ENCODE measurements at regions not wholly inside any gene's neighbourhood (a gene's known extent, or its start where the extent isn't known, plus 50 kb on each side); places are given as distances from the start of the nearest gene placed in this dataset.

GRCh38 chr2:133972297-133972696 is 281.6 kb upstream of the MGAT5 start:
- no peaks in the 10 kb centered on the region for H3K27me3 Mint-ChIP-seq (ENCODE audit: unreplicated experiment)
- no peak overlapping the region for H3K27ac Mint-ChIP-seq (ENCODE audit: unreplicated experiment)
- no peak for TF ChIP-seq CTCF (IDR thresholded peaks at IDR 0.05; ENCODE audit: partially characterized antibody, unreplicated experiment)
- no peak for DNase-seq
- H3K4me3 Mint-ChIP-seq (ENCODE audit: unreplicated experiment) = no peak overlapping the region
- no peaks in the 10 kb centered on the region for H3K36me3 Mint-ChIP-seq (ENCODE audit: unreplicated experiment)
- no peaks in the 10 kb centered on the region for H3K9me3 Mint-ChIP-seq (ENCODE audit: unreplicated experiment)
- no peaks in the 10 kb centered on the region for H3K4me1 Mint-ChIP-seq (ENCODE audit: low read depth, unreplicated experiment)

DNA sequence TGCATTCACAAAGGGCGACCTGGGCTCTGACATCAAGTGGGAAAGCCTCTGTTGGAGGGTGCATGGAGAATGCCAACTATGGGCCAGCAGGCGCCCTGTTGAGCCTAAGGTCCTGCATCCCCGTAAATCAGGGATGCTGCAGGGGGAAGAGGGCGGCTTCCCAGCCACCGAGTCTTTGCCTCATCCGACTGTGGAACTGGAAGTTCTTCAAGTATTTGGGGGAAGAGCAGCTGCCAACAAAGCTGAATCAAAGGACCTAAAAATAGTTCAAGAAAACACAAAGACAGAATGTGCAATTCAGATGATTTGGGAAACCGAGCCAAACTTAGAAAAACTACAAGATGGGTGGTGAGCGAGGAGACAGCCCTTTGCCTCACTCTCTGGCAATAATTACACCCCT is 281.1 kb upstream of the MGAT5 start:
- H3K9me3 Mint-ChIP-seq (ENCODE audit: unreplicated experiment) = no peaks in the 10 kb centered on the region
- no peak overlapping the region for H3K27ac Mint-ChIP-seq (ENCODE audit: unreplicated experiment)
- no peaks in the 10 kb centered on the region for H3K36me3 Mint-ChIP-seq (ENCODE audit: unreplicated experiment)
- H3K4me1 Mint-ChIP-seq (ENCODE audit: low read depth, unreplicated experiment) = no peaks in the 10 kb centered on the region
- no peaks in the 10 kb centered on the region for H3K27me3 Mint-ChIP-seq (ENCODE audit: unreplicated experiment)
- no peak overlapping the region for H3K4me3 Mint-ChIP-seq (ENCODE audit: unreplicated experiment)
- no peak for TF ChIP-seq CTCF (IDR thresholded peaks at IDR 0.05; ENCODE audit: partially characterized antibody, unreplicated experiment)
- no peak for DNase-seq

- Mint-ChIP-seq H3K27ac (ENCODE audit: unreplicated experiment) (no peak overlapping the region), H3K9me3 (ENCODE audit: unreplicated experiment) (no peaks in the 10 kb centered on the region), H3K27me3 (ENCODE audit: unreplicated experiment) (no peaks in the 10 kb centered on the region), H3K4me3 (ENCODE audit: unreplicated experiment) (no peak overlapping the region), H3K4me1 (ENCODE audit: low read depth, unreplicated experiment) (no peaks in the 10 kb centered on the region), H3K36me3 (ENCODE audit: unreplicated experiment) (no peaks in the 10 kb centered on the region)
- no peak for TF ChIP-seq CTCF (IDR thresholded peaks at IDR 0.05; ENCODE audit: partially characterized antibody, unreplicated experiment)
- no peak for DNase-seq
These were observed 279.5 kb upstream of the MGAT5 start for GRCh38 chr2:133974353-133974752.

GRCh38 chr2:133975135-133975534 is 278.7 kb upstream of the MGAT5 start:
- H3K27me3 Mint-ChIP-seq (ENCODE audit: unreplicated experiment) = no peaks in the 10 kb centered on the region
- no peak overlapping the region for H3K4me3 Mint-ChIP-seq (ENCODE audit: unreplicated experiment)
- H3K27ac Mint-ChIP-seq (ENCODE audit: unreplicated experiment) = no peak overlapping the region
- H3K4me1 Mint-ChIP-seq (ENCODE audit: low read depth, unreplicated experiment) = no peaks in the 10 kb centered on the region
- H3K9me3 Mint-ChIP-seq (ENCODE audit: unreplicated experiment) = no peaks in the 10 kb centered on the region
- no peak for TF ChIP-seq CTCF (IDR thresholded peaks at IDR 0.05; ENCODE audit: partially characterized antibody, unreplicated experiment)
- no peak for DNase-seq
- no peaks in the 10 kb centered on the region for H3K36me3 Mint-ChIP-seq (ENCODE audit: unreplicated experiment)

DNA sequence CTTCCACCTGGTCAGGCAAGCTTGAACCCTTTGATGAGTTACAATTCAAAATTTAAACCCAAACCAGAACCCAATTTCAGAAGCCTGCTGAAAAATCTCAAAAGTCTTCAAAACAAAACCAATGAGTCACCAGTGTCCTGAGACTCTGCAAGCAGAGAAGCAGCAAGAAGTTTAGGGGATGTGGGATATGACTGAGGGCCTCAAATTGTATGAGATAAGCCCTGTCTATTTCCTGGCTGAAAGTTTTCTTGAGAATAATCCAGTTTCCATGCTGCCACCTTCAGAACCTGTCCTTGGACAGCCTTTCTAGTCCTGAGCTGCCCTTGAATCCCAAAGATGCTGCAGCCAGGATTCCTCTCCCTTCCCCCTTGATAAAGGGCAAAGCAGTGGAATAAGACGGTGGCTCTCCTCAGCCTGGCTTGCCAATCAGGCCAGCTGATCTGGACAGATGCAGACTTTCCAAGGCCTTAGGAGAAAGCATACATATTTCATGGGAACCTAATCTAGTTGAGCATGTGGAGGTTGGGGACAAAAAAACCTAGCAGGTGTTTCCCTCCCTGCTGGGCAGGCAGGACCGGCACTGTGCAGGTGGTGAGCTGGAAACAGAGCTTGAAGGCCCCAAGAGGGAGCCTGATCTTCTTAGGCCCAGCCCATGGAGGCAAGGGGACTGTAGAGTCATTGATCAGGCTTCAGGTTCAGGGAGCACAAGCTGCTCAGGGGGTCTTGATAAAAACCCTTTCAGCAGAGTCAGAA is 278.0 kb upstream of the MGAT5 start:
- Mint-ChIP-seq H3K9me3 (ENCODE audit: unreplicated experiment) (no peaks in the 10 kb centered on the region), H3K27me3 (ENCODE audit: unreplicated experiment) (no peaks in the 10 kb centered on the region), H3K27ac (ENCODE audit: unreplicated experiment) (no peak overlapping the region), H3K4me3 (ENCODE audit: unreplicated experiment) (no peak overlapping the region), H3K36me3 (ENCODE audit: unreplicated experiment) (no peaks in the 10 kb centered on the region), H3K4me1 (ENCODE audit: low read depth, unreplicated experiment) (no peaks in the 10 kb centered on the region)
- TF ChIP-seq CTCF (IDR thresholded peaks at IDR 0.05; ENCODE audit: partially characterized antibody, unreplicated experiment) = no peak
- no peak for DNase-seq

Measured in glutamatergic neuron (in vitro differentiated cells).